Ovary (tissue), 7 donors: ENCODE measurements at regions not wholly inside any gene's neighbourhood (a gene's known extent, or its start where the extent isn't known, plus 50 kb on each side); places are given as distances from the start of the nearest gene placed in this dataset.

Experiments used
- DNase-seq, 5 donors: peaks; one replicate each; pipeline ENCODE4 v3.0.0-alpha.2; 2019 to 2020
- H3K27ac ChIP-seq, 2 donors: fragments of 200-600 bp; one replicate each; pipeline versions ENCODE4 v1.5.1 to v1.8.0; 2019 to 2022
- H3K27me3 ChIP-seq: fragments of 200-600 bp; one replicate; pipeline ENCODE4 v1.8.0; 2022
- H3K36me3 ChIP-seq: fragments of 200-600 bp; sonication (generic); one replicate; pipeline ENCODE4 v1.5.1; 2019
- H3K4me1 ChIP-seq: one replicate; pipeline ENCODE4 v1.8.1; 2013; ENCODE audit warnings: mild to moderate bottlenecking, moderate library complexity; ENCODE audit not compliant: insufficient read depth
- H3K4me3 ChIP-seq: fragments of 200-600 bp; sonication (generic); one replicate; pipeline ENCODE4 v1.5.1; 2017
- H3K9me3 ChIP-seq, 2 donors: fragments of 200-600 bp in 1 of 2; sonication (generic) in 1 of 2; one replicate each; pipeline versions ENCODE4 v1.5.1 to v1.8.1; 2013 to 2019; ENCODE audit warnings: mild to moderate bottlenecking in 1 of 2, moderate library complexity in 1 of 2
- EP300 ChIP-seq: sonication (generic); formaldehyde crosslinking; IDR thresholded peaks from one replicate; pipeline ENCODE4 v1.6.1; 2017; ENCODE audit warnings: antibody characterized with exemption
- POLR2A ChIP-seq: fragments of 450-650 bp; IDR thresholded peaks from one replicate; pipeline ENCODE4 v1.6.1; 2017; ENCODE audit warnings: antibody characterized with exemption, mild to moderate bottlenecking, moderate library complexity
- WGBS, 3 donors: extraction: QIAGEN DNeasy Blood & Tissue Kit in 1 of 3; methylation state at CpG; one replicate each; pipeline versions ENCODE4 v1.1.5 to v1.1.7; 2013 to 2017; 5-methylcytosine and 5-hydroxymethylcytosine counted together
- intact Hi-C, 4 donors: fragments of 100-400 bp; cut with DNase I; formaldehyde crosslinking; loops; one replicate each; pipeline versions ENCODE4 v1.11.0 to v1.15.1; 2022 to 2023
- TF ChIP-seq, protein P1 (sequence below), 3 donors: fragments of 450-650 bp in 2 of 3; fragments of 200-600 bp in 1 of 3; IDR thresholded peaks; one replicate each; pipeline versions ENCODE4 v1.5.1 to v1.8.0; 2016 to 2022; ENCODE audit warnings: antibody characterized with exemption in 3 of 3, mild to moderate bottlenecking in 1 of 3
- donor health status: DM: no; HTN: no; CAD: no; lungs with moderate emphysema.
- donor health status: DM: no; HTN: no; CAD: no.
- donor health status: Bipolar disorder and iron deficiency.
- donor health status: DM: no; HTN: no; CAD: no.
- donor health status: DM: yes; HTN: yes; CAD: no.

DNA sequence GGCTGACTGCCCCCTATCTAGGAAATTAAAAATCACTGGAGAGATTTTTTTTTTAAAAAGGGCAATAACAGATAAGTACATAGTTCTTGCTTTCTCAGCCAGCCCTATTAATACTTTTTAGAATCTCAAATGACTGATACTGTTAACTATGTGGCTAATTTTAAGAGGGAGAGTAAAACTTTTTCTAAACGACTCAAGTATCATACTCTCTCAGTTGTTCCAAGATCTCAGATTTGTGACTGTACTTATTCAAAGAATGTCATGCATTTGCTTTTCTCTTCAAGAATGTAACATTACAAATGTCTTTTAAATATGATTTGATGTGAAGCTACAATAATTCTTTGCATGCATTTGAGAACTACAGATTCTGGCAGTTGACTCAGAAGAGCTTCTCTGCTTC lies 55.4 kb upstream of the RAB11FIP2 start:
- no peak for DNase-seq
- no peaks in the 10 kb centered on the region for H3K4me1 ChIP-seq
- TF ChIP-seq POLR2A (no peak), EP300 (no peak)
- TF ChIP-seq, protein P1, sequence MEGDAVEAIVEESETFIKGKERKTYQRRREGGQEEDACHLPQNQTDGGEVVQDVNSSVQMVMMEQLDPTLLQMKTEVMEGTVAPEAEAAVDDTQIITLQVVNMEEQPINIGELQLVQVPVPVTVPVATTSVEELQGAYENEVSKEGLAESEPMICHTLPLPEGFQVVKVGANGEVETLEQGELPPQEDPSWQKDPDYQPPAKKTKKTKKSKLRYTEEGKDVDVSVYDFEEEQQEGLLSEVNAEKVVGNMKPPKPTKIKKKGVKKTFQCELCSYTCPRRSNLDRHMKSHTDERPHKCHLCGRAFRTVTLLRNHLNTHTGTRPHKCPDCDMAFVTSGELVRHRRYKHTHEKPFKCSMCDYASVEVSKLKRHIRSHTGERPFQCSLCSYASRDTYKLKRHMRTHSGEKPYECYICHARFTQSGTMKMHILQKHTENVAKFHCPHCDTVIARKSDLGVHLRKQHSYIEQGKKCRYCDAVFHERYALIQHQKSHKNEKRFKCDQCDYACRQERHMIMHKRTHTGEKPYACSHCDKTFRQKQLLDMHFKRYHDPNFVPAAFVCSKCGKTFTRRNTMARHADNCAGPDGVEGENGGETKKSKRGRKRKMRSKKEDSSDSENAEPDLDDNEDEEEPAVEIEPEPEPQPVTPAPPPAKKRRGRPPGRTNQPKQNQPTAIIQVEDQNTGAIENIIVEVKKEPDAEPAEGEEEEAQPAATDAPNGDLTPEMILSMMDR (IDR thresholded peaks at IDR 0.05) = no peak
- H3K4me3 ChIP-seq = no peak overlapping the region
- H3K36me3 ChIP-seq = no peaks in the 10 kb centered on the region
- H3K27ac ChIP-seq = no peak overlapping the region
- no peaks in the 10 kb centered on the region for H3K27me3 ChIP-seq
- WGBS, 3 donors = 8 to 17% (median 9%) methylated on average over 1 of the region's 1 CpG
- H3K9me3 ChIP-seq = no peaks in the 10 kb centered on the region
- intact Hi-C loops = no loop called here

GRCh38 chr10:118101501-118101900 lies 54.8 kb upstream of the RAB11FIP2 start:
- WGBS, 3 donors = 66 to 72% (median 68%) methylated on average over 3 of the region's 3 CpGs
- Histone ChIP-seq H3K36me3 (no peaks in the 10 kb centered on the region), H3K9me3 (no peaks in the 10 kb centered on the region), H3K4me1 (no peaks in the 10 kb centered on the region), H3K4me3 (no peak overlapping the region), H3K27ac (no peak overlapping the region), H3K27me3 (no peaks in the 10 kb centered on the region)
- intact Hi-C loops = no loop called here
- DNase-seq = no peak
- TF ChIP-seq POLR2A (no peak), EP300 (no peak)
- TF ChIP-seq, protein P1 (IDR thresholded peaks at IDR 0.05) = no peak
